ENCODE measurements at regions not wholly inside any gene's neighbourhood (a gene's known extent, or its start where the extent isn't known, plus 50 kb on each side); places are given as distances from the start of the nearest gene placed in this dataset.

DNA sequence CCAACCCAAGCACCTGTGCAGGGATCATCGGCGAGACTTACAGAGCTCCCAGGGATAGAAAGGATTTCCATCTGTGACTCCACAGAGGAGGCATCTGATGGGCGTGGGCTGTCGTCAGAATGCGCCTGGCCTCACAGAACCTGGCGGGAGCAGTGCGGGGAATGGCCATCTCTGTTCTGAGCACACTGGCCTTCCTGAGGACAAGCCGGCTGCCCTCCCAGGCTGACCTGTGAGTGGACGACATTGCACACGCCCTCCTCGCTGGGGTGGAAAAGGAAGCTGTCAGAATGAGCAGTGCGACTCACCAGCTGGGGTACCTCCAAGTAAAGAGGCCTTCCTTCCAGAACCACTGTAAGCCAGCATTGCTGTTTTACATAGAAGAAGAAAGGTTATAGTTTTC, 234.6 kb upstream of the PITRM1 start:
- H3K4me1 Mint-ChIP-seq, result peaks cover 2% of the 10 kb centered on the region
- H3K4me3 Mint-ChIP-seq, result no peak overlapping the region
- no peak overlapping the region for H3K27ac Mint-ChIP-seq
- DNase-seq (ENCODE audit: low spot score), result no peak
- no peaks in the 10 kb centered on the region for H4K20me1 ChIP-seq (ENCODE audit: low read depth)
- H3K36me3 ChIP-seq, result no peaks in the 10 kb centered on the region
- H3K9me3 ChIP-seq (ENCODE audit: low read depth), result no peaks in the 10 kb centered on the region
- TF ChIP-seq EZH2phosphoT487 (IDR thresholded peaks at IDR 0.05), result no peak
- no peak for TF ChIP-seq EZH2 (IDR thresholded peaks at IDR 0.05)
- TF ChIP-seq, protein P1, sequence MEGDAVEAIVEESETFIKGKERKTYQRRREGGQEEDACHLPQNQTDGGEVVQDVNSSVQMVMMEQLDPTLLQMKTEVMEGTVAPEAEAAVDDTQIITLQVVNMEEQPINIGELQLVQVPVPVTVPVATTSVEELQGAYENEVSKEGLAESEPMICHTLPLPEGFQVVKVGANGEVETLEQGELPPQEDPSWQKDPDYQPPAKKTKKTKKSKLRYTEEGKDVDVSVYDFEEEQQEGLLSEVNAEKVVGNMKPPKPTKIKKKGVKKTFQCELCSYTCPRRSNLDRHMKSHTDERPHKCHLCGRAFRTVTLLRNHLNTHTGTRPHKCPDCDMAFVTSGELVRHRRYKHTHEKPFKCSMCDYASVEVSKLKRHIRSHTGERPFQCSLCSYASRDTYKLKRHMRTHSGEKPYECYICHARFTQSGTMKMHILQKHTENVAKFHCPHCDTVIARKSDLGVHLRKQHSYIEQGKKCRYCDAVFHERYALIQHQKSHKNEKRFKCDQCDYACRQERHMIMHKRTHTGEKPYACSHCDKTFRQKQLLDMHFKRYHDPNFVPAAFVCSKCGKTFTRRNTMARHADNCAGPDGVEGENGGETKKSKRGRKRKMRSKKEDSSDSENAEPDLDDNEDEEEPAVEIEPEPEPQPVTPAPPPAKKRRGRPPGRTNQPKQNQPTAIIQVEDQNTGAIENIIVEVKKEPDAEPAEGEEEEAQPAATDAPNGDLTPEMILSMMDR (IDR thresholded peaks at IDR 0.05), result no peak
- H2AFZ ChIP-seq (replicated peaks), result no peak overlapping the region
- H3K27ac ChIP-seq, result no peak overlapping the region
- no peak overlapping the region for H3K9ac ChIP-seq
- peaks cover 12% of the 10 kb centered on the region for H3K9me3 Mint-ChIP-seq
- no peaks in the 10 kb centered on the region for H3K27me3 ChIP-seq
- no peaks in the 10 kb centered on the region for H3F3A ChIP-seq (ENCODE audit: low read depth)
- peaks cover 4% of the 10 kb centered on the region for H3K4me1 ChIP-seq
- H3K4me2 ChIP-seq, result no peak overlapping the region
- no peak overlapping the region for H3K4me3 ChIP-seq
- H3K27me3 Mint-ChIP-seq (ENCODE audit: insufficient read depth, low read depth), result peaks cover 5% of the 10 kb centered on the region
- H3K36me3 Mint-ChIP-seq, result peaks cover 2% of the 10 kb centered on the region
- no peaks in the 10 kb centered on the region for H3K79me2 ChIP-seq (ENCODE audit: low read depth)

DNA sequence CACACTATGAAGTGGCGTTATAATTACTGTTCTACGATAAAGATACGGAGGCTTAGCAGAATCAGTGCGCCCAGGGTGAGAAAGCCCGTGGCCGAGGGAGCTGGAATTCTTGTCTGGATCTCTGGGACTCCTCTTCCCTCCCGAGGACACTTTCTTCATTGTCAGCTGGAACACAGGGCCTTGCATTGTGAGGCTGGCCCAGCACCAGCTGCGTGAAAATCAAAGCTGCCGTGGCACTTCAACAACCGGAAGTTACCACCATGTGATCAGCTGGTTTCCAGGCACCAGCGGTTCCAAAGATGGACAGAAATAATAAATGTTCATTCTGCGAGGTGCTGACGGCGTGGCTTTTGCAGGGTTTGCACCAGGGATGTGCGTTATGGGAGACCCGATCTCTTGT, 234.0 kb upstream of the PITRM1 start:
- H3K4me3 Mint-ChIP-seq, result no peak overlapping the region
- Histone ChIP-seq H2AFZ (replicated peaks) (no peak overlapping the region), H3K4me1 (peaks cover 4% of the 10 kb centered on the region), H3K27me3 (no peaks in the 10 kb centered on the region), H3K79me2 (ENCODE audit: low read depth) (no peaks in the 10 kb centered on the region), H3K4me2 (no peak overlapping the region), H3K36me3 (no peaks in the 10 kb centered on the region), H4K20me1 (ENCODE audit: low read depth) (no peaks in the 10 kb centered on the region), H3K27ac (no peak overlapping the region), H3K4me3 (no peak overlapping the region), H3F3A (ENCODE audit: low read depth) (no peaks in the 10 kb centered on the region), H3K9me3 (ENCODE audit: low read depth) (no peaks in the 10 kb centered on the region), H3K9ac (no peak overlapping the region)
- H3K36me3 Mint-ChIP-seq, result peaks cover 2% of the 10 kb centered on the region
- peaks cover 13% of the 10 kb centered on the region for H3K9me3 Mint-ChIP-seq
- TF ChIP-seq, protein P1 (IDR thresholded peaks at IDR 0.05), result no peak
- no peak for TF ChIP-seq EZH2 (IDR thresholded peaks at IDR 0.05)
- TF ChIP-seq EZH2phosphoT487 (IDR thresholded peaks at IDR 0.05), result no peak
- H3K27ac Mint-ChIP-seq, result no peak overlapping the region
- peaks cover 5% of the 10 kb centered on the region for H3K27me3 Mint-ChIP-seq (ENCODE audit: insufficient read depth, low read depth)
- peaks cover 3% of the 10 kb centered on the region for H3K4me1 Mint-ChIP-seq
- no peak for DNase-seq (ENCODE audit: low spot score)

DNA sequence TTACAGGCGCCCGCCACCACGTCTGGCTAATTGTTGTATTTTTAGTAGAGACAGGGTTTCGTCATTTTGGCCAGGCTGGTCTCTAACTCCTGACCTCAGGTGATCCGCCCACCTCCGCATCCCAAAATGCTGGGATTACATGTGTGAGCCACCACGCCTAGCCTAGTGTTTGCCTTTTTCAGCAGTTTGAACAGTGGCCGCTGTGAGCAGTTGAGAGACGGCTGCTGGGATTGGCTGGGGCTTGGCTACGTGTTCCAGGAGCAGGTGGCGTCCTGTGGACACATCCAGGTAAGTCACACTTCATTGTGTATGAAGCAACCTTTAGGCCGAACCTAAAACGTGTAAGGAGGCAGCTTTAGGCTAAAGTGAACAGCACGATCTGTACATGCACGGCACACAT, 231.8 kb upstream of the PITRM1 start:
- H3K36me3 ChIP-seq, result no peaks in the 10 kb centered on the region
- H3K27me3 ChIP-seq, result no peaks in the 10 kb centered on the region
- H3K4me3 ChIP-seq, result no peak overlapping the region
- H3K9me3 ChIP-seq (ENCODE audit: low read depth), result no peaks in the 10 kb centered on the region
- H3K4me1 ChIP-seq, result peaks cover 10% of the 10 kb centered on the region
- H3K27me3 Mint-ChIP-seq (ENCODE audit: insufficient read depth, low read depth), result peaks cover 2% of the 10 kb centered on the region
- H3K27ac ChIP-seq, result no peak overlapping the region
- H4K20me1 ChIP-seq (ENCODE audit: low read depth), result no peaks in the 10 kb centered on the region
- H3K36me3 Mint-ChIP-seq, result peaks cover 2% of the 10 kb centered on the region
- H3K9ac ChIP-seq, result no peak overlapping the region
- no peaks in the 10 kb centered on the region for H3K79me2 ChIP-seq (ENCODE audit: low read depth)
- H3K9me3 Mint-ChIP-seq, result peaks cover 6% of the 10 kb centered on the region
- no peaks in the 10 kb centered on the region for H3F3A ChIP-seq (ENCODE audit: low read depth)
- H3K4me1 Mint-ChIP-seq, result peaks cover 13% of the 10 kb centered on the region
- no peak for DNase-seq (ENCODE audit: low spot score)
- no peak overlapping the region for H3K4me2 ChIP-seq
- H2AFZ ChIP-seq (replicated peaks), result no peak overlapping the region
- TF ChIP-seq EZH2 (IDR thresholded peaks at IDR 0.05) (no peak), EZH2phosphoT487 (IDR thresholded peaks at IDR 0.05) (no peak)
- TF ChIP-seq, protein P1 (IDR thresholded peaks at IDR 0.05), result no peak
- no peak overlapping the region for H3K4me3 Mint-ChIP-seq
- no peak overlapping the region for H3K27ac Mint-ChIP-seq

All from neural progenitor cell (in vitro differentiated cells).